ENCODE measurements at regions not wholly inside any gene's neighbourhood (a gene's known extent, or its start where the extent isn't known, plus 50 kb on each side); places are given as distances from the start of the nearest gene placed in this dataset.
"Not testable (repeated sequence)": the region's sequence is repeated elsewhere in the genome, so short reads cannot be mapped to it uniquely, and the experiment has no call there.

GRCh38 chr5:125073090-125073489, 326.7 kb upstream of the ZNF608 start:
- DNase-seq (ENCODE audit: low read depth), result no peak
- TF ChIP-seq CTCF (IDR thresholded peaks at IDR 0.05; ENCODE audit: insufficient read depth, low read length), result no peak
- H3K4me3 ChIP-seq (ENCODE audit: low read depth, low read length), result no peak overlapping the region

- no peak overlapping the region for H3K4me3 ChIP-seq (ENCODE audit: low read depth, low read length)
- no peak for DNase-seq (ENCODE audit: low read depth)
- TF ChIP-seq CTCF (IDR thresholded peaks at IDR 0.05; ENCODE audit: insufficient read depth, low read length), result no peak
These were observed 329.1 kb upstream of the ZNF608 start for GRCh38 chr5:125075567-125075966.

GRCh38 chr5:125079028-125079427, 332.6 kb upstream of the ZNF608 start:
- not testable (repeated sequence) for DNase-seq (ENCODE audit: low read depth); H3K4me3 ChIP-seq (ENCODE audit: low read depth, low read length)

GRCh38 chr5:125081101-125081500, 334.7 kb upstream of the ZNF608 start:
- H3K4me3 ChIP-seq (ENCODE audit: low read depth, low read length), result no peak overlapping the region
- no peak for TF ChIP-seq CTCF (IDR thresholded peaks at IDR 0.05; ENCODE audit: insufficient read depth, low read length)
- no peak for DNase-seq (ENCODE audit: low read depth)

GRCh38 chr5:125083981-125084380, 337.5 kb upstream of the ZNF608 start:
- DNase-seq (ENCODE audit: low read depth), result peak; percentile 92
- no peak for TF ChIP-seq CTCF (IDR thresholded peaks at IDR 0.05; ENCODE audit: insufficient read depth, low read length)

GRCh38 chr5:125085797-125086505, 339.5 kb upstream of the ZNF608 start:
- no peak for DNase-seq (ENCODE audit: low read depth)
- no peak overlapping the region for H3K4me3 ChIP-seq (ENCODE audit: low read depth, low read length)
- no peak for TF ChIP-seq CTCF (IDR thresholded peaks at IDR 0.05; ENCODE audit: insufficient read depth, low read length)

More at GRCh38 chr5:125083981-125084380, 337.5 kb upstream of the ZNF608 start:
- no peak overlapping the region for H3K4me3 ChIP-seq (ENCODE audit: low read depth, low read length)

- H3K4me3 ChIP-seq (ENCODE audit: low read depth, low read length), result no peak overlapping the region
- no peak for DNase-seq (ENCODE audit: low read depth)
- no peak for TF ChIP-seq CTCF (IDR thresholded peaks at IDR 0.05; ENCODE audit: insufficient read depth, low read length)
These were observed 342.2 kb upstream of the ZNF608 start for GRCh38 chr5:125088522-125089105.

- not testable (repeated sequence) for DNase-seq (ENCODE audit: low read depth)
These were observed 345.7 kb upstream of the ZNF608 start for GRCh38 chr5:125092138-125092537.

More at GRCh38 chr5:125092138-125092537, 345.7 kb upstream of the ZNF608 start:
- not testable (repeated sequence) for H3K4me3 ChIP-seq (ENCODE audit: low read depth, low read length)
